SIG-M5 treated with dmso at 0.1 percent for 504 hours (cell line): ENCODE measurements at regions not wholly inside any gene's neighbourhood (a gene's known extent, or its start where the extent isn't known, plus 50 kb on each side); places are given as distances from the start of the nearest gene placed in this dataset.
"Not testable (repeated sequence)": the region's sequence is repeated elsewhere in the genome, so short reads cannot be mapped to it uniquely, and the experiment has no call there.

Experiments
- DNase-seq: peaks from one replicate; lab custom pipeline; 2025; ENCODE audit not compliant: unreplicated experiment; lab: John Stamatoyannopoulos, UW

- no peak for DNase-seq
These were observed 432.5 kb downstream of the LRRC70 start for GRCh38 chr5:63011158-63011557.

GRCh38 chr5:63008195-63008594, 429.6 kb downstream of the LRRC70 start:
- no peak for DNase-seq

GRCh38 chr5:62994842-62995241, 416.2 kb downstream of the LRRC70 start:
- DNase-seq: not testable (repeated sequence)

- no peak for DNase-seq
These were observed 407.1 kb downstream of the LRRC70 start for GRCh38 chr5:62985749-62986148.

- DNase-seq: no peak
These were observed 403.7 kb downstream of the LRRC70 start for GRCh38 chr5:62982348-62982747.

GRCh38 chr5:62980884-62981283, 402.3 kb downstream of the LRRC70 start:
- no peak for DNase-seq

- no peak for DNase-seq
These were observed 400.9 kb downstream of the LRRC70 start for GRCh38 chr5:62979472-62979871.

- DNase-seq: no peak
These were observed 399.0 kb downstream of the LRRC70 start for GRCh38 chr5:62977661-62978060.

- DNase-seq: no peak
These were observed 396.0 kb downstream of the LRRC70 start for GRCh38 chr5:62974623-62975022.

GRCh38 chr5:62969409-62970120, 390.9 kb downstream of the LRRC70 start:
- no peak for DNase-seq

- DNase-seq: no peak
These were observed 385.8 kb downstream of the LRRC70 start for GRCh38 chr5:62964428-62964827.

- no peak for DNase-seq
These were observed 382.2 kb downstream of the LRRC70 start for GRCh38 chr5:62960781-62961180.

GRCh38 chr5:62956597-62956996, 378.0 kb downstream of the LRRC70 start:
- no peak for DNase-seq

- no peak for DNase-seq
These were observed 376.0 kb downstream of the LRRC70 start for GRCh38 chr5:62954578-62954977.

- no peak for DNase-seq
These were observed 369.7 kb downstream of the LRRC70 start for GRCh38 chr5:62948301-62948700.

GRCh38 chr5:62942384-62942783, 363.8 kb downstream of the LRRC70 start:
- DNase-seq: no peak

GRCh38 chr5:62938927-62939326, 360.3 kb downstream of the LRRC70 start:
- DNase-seq: no peak

GRCh38 chr5:62937661-62938558, 359.3 kb downstream of the LRRC70 start:
- DNase-seq: no peak

GRCh38 chr5:62935660-62936059, 357.0 kb downstream of the LRRC70 start:
- no peak for DNase-seq

- DNase-seq: no peak
These were observed 355.7 kb downstream of the LRRC70 start for GRCh38 chr5:62934319-62934718.

- DNase-seq: no peak
These were observed 354.6 kb downstream of the LRRC70 start for GRCh38 chr5:62933261-62933660.
